Choroid plexus epithelial cell (primary cell): ENCODE measurements at regions not wholly inside any gene's neighbourhood (a gene's known extent, or its start where the extent isn't known, plus 50 kb on each side); places are given as distances from the start of the nearest gene placed in this dataset.

ENCODE experiments used
- DNase-seq: peaks from one replicate; pipeline ENCODE4 v3.0.0-alpha.2; 2010; ENCODE audit warnings: low read depth
- H3K4me3 ChIP-seq: 2 replicates; pipeline ENCODE4 v1.5.1; 2011; ENCODE audit warnings: low read depth, mild to moderate bottlenecking, control low read depth, low read length, moderate library complexity
- CTCF ChIP-seq: conservative IDR thresholded peaks from 2 replicates; pipeline ENCODE4 v1.5.1; 2011; ENCODE audit warnings: low read depth, mild to moderate bottlenecking, control low read depth, inconsistent platforms, low read length, moderate library complexity

GRCh38 chr22:27466778-27467438 lies 334.6 kb downstream of the MN1 start:
- H3K4me3 ChIP-seq = no peak overlapping the region
- no peak for DNase-seq
- no peak for TF ChIP-seq CTCF

GRCh38 chr22:27467711-27468110 lies 333.8 kb downstream of the MN1 start:
- no peak overlapping the region for H3K4me3 ChIP-seq
- TF ChIP-seq CTCF = no peak

GRCh38 chr22:27468712-27469111 lies 332.8 kb downstream of the MN1 start:
- H3K4me3 ChIP-seq = no peak overlapping the region
- no peak for TF ChIP-seq CTCF
- no peak for DNase-seq

More at GRCh38 chr22:27467711-27468110, 333.8 kb downstream of the MN1 start:
- DNase-seq = no peak

GRCh38 chr22:27470169-27470772 lies 331.3 kb downstream of the MN1 start:
- DNase-seq = no peak
- H3K4me3 ChIP-seq = no peak overlapping the region
- TF ChIP-seq CTCF = no peak

- no peak for DNase-seq
- no peak for TF ChIP-seq CTCF
- no peak overlapping the region for H3K4me3 ChIP-seq
Observed at GRCh38 chr22:27472975-27473374, 328.6 kb downstream of the MN1 start.

- TF ChIP-seq CTCF = no peak
- no peak for DNase-seq
- H3K4me3 ChIP-seq = no peak overlapping the region
Observed at GRCh38 chr22:27473533-27473932, 328.0 kb downstream of the MN1 start.

- peak; percentile 85 for DNase-seq
- H3K4me3 ChIP-seq = no peak overlapping the region
- TF ChIP-seq CTCF = no peak
Observed at GRCh38 chr22:27474112-27474571, 327.4 kb downstream of the MN1 start.
